ENCODE measurements at regions not wholly inside any gene's neighbourhood (a gene's known extent, or its start where the extent isn't known, plus 50 kb on each side); places are given as distances from the start of the nearest gene placed in this dataset.

GRCh38 chr9:68643901-68644809 is 60.9 kb upstream of the PIP5K1B start:
- H3K4me2 ChIP-seq (ENCODE audit: control insufficient read depth, extremely low read depth, insufficient read depth, low read depth, low read length) = no peak overlapping the region
- no peaks in the 10 kb centered on the region for H3K27me3 ChIP-seq (ENCODE audit: control insufficient read depth, extremely low read depth, insufficient read depth, low read length)
- H3K79me2 ChIP-seq (ENCODE audit: control insufficient read depth, insufficient read depth, low read length) = no peaks in the 10 kb centered on the region
- H3K36me3 ChIP-seq (ENCODE audit: control insufficient read depth in 2 of 2, extremely low read depth in 1 of 2, insufficient read depth in 2 of 2, low read length in 2 of 2) = no peaks in the 10 kb centered on the region
- dilution Hi-C loops (cut with MboI; ENCODE audit: extremely low pct_ligation_motif_present, low sequenced_read_pairs) = no loop called here
- H3K9me3 ChIP-seq (ENCODE audit: control insufficient read depth, low read depth, low read length) = no peaks in the 10 kb centered on the region
- no peak for FAIRE-seq
- TF ChIP-seq CTCF (optimal IDR thresholded peaks at IDR 0.05 in 1 of 3, IDR thresholded peaks at IDR 0.05 in 1 of 3, conservative IDR thresholded peaks at IDR 0.05 in 1 of 3; ENCODE audit: extremely low read depth in 1 of 3, insufficient read depth in 2 of 3, low read length in 3 of 3) (no peak), EZH2 (IDR thresholded peaks at IDR 0.05; ENCODE audit: low read length) (no peak)
- no peak overlapping the region for H3K9ac ChIP-seq (ENCODE audit: control insufficient read depth, extremely low read depth, insufficient read depth, low read length)
- no peak overlapping the region for H3K27ac ChIP-seq (ENCODE audit: control insufficient read depth, insufficient read depth, low read length)
- H2AFZ ChIP-seq (ENCODE audit: control insufficient read depth, low read length) = no peak overlapping the region
- no peak overlapping the region for H3K4me3 ChIP-seq (ENCODE audit: control insufficient read depth in 2 of 3, extremely low read depth in 1 of 3, insufficient read depth in 2 of 3, low read depth in 1 of 3, low read length in 3 of 3)
- no peak for DNase-seq (ENCODE audit: low read depth, low spot score)
- H4K20me1 ChIP-seq (ENCODE audit: control insufficient read depth, extremely low read depth, insufficient read depth, low read length) = no peaks in the 10 kb centered on the region
- H3K4me1 ChIP-seq (ENCODE audit: control insufficient read depth, extremely low read depth, insufficient read depth, low read length) = no peaks in the 10 kb centered on the region
- H3K9me1 ChIP-seq (ENCODE audit: control insufficient read depth, extremely low read depth, insufficient read depth, low read length) = no peaks in the 10 kb centered on the region

GRCh38 chr9:68644831-68645230 is 60.2 kb upstream of the PIP5K1B start:
- Histone ChIP-seq H3K27ac (ENCODE audit: control insufficient read depth, insufficient read depth, low read length) (no peak overlapping the region), H3K9me3 (ENCODE audit: control insufficient read depth, low read depth, low read length) (no peaks in the 10 kb centered on the region), H3K4me2 (ENCODE audit: control insufficient read depth, extremely low read depth, insufficient read depth, low read depth, low read length) (no peak overlapping the region), H3K79me2 (ENCODE audit: control insufficient read depth, insufficient read depth, low read length) (no peaks in the 10 kb centered on the region), H3K36me3 (ENCODE audit: control insufficient read depth in 2 of 2, extremely low read depth in 1 of 2, insufficient read depth in 2 of 2, low read length in 2 of 2) (no peaks in the 10 kb centered on the region), H3K27me3 (ENCODE audit: control insufficient read depth, extremely low read depth, insufficient read depth, low read length) (no peaks in the 10 kb centered on the region), H3K9ac (ENCODE audit: control insufficient read depth, extremely low read depth, insufficient read depth, low read length) (no peak overlapping the region), H2AFZ (ENCODE audit: control insufficient read depth, low read length) (no peak overlapping the region), H4K20me1 (ENCODE audit: control insufficient read depth, extremely low read depth, insufficient read depth, low read length) (no peaks in the 10 kb centered on the region), H3K9me1 (ENCODE audit: control insufficient read depth, extremely low read depth, insufficient read depth, low read length) (no peaks in the 10 kb centered on the region), H3K4me3 (ENCODE audit: control insufficient read depth in 2 of 3, extremely low read depth in 1 of 3, insufficient read depth in 2 of 3, low read depth in 1 of 3, low read length in 3 of 3) (no peak overlapping the region), H3K4me1 (ENCODE audit: control insufficient read depth, extremely low read depth, insufficient read depth, low read length) (no peaks in the 10 kb centered on the region)
- DNase-seq (ENCODE audit: low read depth, low spot score) (no peak), FAIRE-seq (no peak)
- TF ChIP-seq EZH2 (IDR thresholded peaks at IDR 0.05; ENCODE audit: low read length) (no peak), CTCF (optimal IDR thresholded peaks at IDR 0.05 in 1 of 3, IDR thresholded peaks at IDR 0.05 in 1 of 3, conservative IDR thresholded peaks at IDR 0.05 in 1 of 3; ENCODE audit: extremely low read depth in 1 of 3, insufficient read depth in 2 of 3, low read length in 3 of 3) (no peak)
- dilution Hi-C loops (cut with MboI; ENCODE audit: extremely low pct_ligation_motif_present, low sequenced_read_pairs) = no loop called here

All from keratinocyte (primary cell).